Mesodermal cell (in vitro differentiated cells): ENCODE measurements at regions not wholly inside any gene's neighbourhood (a gene's known extent, or its start where the extent isn't known, plus 50 kb on each side); places are given as distances from the start of the nearest gene placed in this dataset.

Source experiments
- H3K27ac ChIP-seq: 2 replicates; pipeline ENCODE4 v1.7.0; 2013; ENCODE audit warnings: mild to moderate bottlenecking, low read depth, low read length, moderate library complexity; ENCODE audit not compliant: severe bottlenecking
- H3K36me3 ChIP-seq: 2 replicates; pipeline ENCODE4 v1.7.1; 2013; ENCODE audit warnings: mild to moderate bottlenecking, low read length, moderate library complexity; ENCODE audit not compliant: control insufficient read depth, insufficient read depth
- H3K4me1 ChIP-seq: one replicate; pipeline ENCODE4 v1.7.1; 2013; ENCODE audit warnings: mild to moderate bottlenecking, low read length; ENCODE audit not compliant: insufficient read depth, control insufficient read depth, poor library complexity, severe bottlenecking
- H3K4me3 ChIP-seq: 2 replicates; pipeline ENCODE4 v1.7.0; 2013; ENCODE audit warnings: low read length, control low read depth, mild to moderate bottlenecking; ENCODE audit not compliant: insufficient read depth, poor library complexity, severe bottlenecking; ENCODE audit errors: extremely low read depth
- H3K9me3 ChIP-seq: 2 replicates; pipeline ENCODE4 v1.7.1; 2013; ENCODE audit warnings: mild to moderate bottlenecking, low read length, moderate library complexity; ENCODE audit not compliant: control insufficient read depth
- WGBS, 2 experiments: methylation state at CpG; one replicate each; pipeline ENCODE4 v1.1.5; 2013; ENCODE audit warnings: missing lambda C conversion rate in 2 of 2; ENCODE audit not compliant: insufficient coverage in 2 of 2; 5-methylcytosine and 5-hydroxymethylcytosine counted together

GRCh38 chr4:125140966-125141495 is 173.7 kb upstream of the FAT4 start:
- no peaks in the 10 kb centered on the region for H3K9me3 ChIP-seq

GRCh38 chr4:125135652-125136051 is 179.1 kb upstream of the FAT4 start:
- Histone ChIP-seq H3K36me3 (no peaks in the 10 kb centered on the region), H3K4me3 (no peak overlapping the region), H3K4me1 (no peaks in the 10 kb centered on the region), H3K9me3 (no peaks in the 10 kb centered on the region), H3K27ac (no peak overlapping the region)
- 60% methylated on average over 2 of the region's 2 CpGs; no CpG with 5 or more reads in 1 of the 2 experiments for WGBS, 2 experiments

More at GRCh38 chr4:125140966-125141495, 173.7 kb upstream of the FAT4 start:
- no peak overlapping the region for H3K4me3 ChIP-seq
- no peaks in the 10 kb centered on the region for H3K36me3 ChIP-seq
- peaks cover 3% of the 10 kb centered on the region for H3K4me1 ChIP-seq
- no peak overlapping the region for H3K27ac ChIP-seq
- 50 to 51% methylated on average over 1 to 2 of the region's 4 CpGs for WGBS, 2 experiments

- no CpG with 5 or more reads among the region's 2 CpGs for WGBS, 2 experiments
- Histone ChIP-seq H3K36me3 (no peaks in the 10 kb centered on the region), H3K4me1 (no peaks in the 10 kb centered on the region), H3K9me3 (no peaks in the 10 kb centered on the region), H3K4me3 (no peak overlapping the region), H3K27ac (no peak overlapping the region)
Observed at GRCh38 chr4:125132729-125133128, 182.0 kb upstream of the FAT4 start.

- Histone ChIP-seq H3K4me3 (no peak overlapping the region), H3K9me3 (no peaks in the 10 kb centered on the region), H3K4me1 (no peaks in the 10 kb centered on the region), H3K36me3 (no peaks in the 10 kb centered on the region), H3K27ac (no peak overlapping the region)
- 90 to 100% methylated on average over 1 to 2 of the region's 2 CpGs for WGBS, 2 experiments
Observed at GRCh38 chr4:125131891-125132680, 182.7 kb upstream of the FAT4 start.

- Histone ChIP-seq H3K36me3 (no peaks in the 10 kb centered on the region), H3K9me3 (no peaks in the 10 kb centered on the region), H3K27ac (no peak overlapping the region), H3K4me1 (peaks cover 4% of the 10 kb centered on the region), H3K4me3 (no peak overlapping the region)
- 66 to 85% methylated on average over 2 of the region's 3 CpGs for WGBS, 2 experiments
Observed at GRCh38 chr4:125125276-125125675, 189.5 kb upstream of the FAT4 start.

- Histone ChIP-seq H3K4me3 (no peak overlapping the region), H3K36me3 (no peaks in the 10 kb centered on the region), H3K27ac (no peak overlapping the region), H3K4me1 (peaks cover 4% of the 10 kb centered on the region), H3K9me3 (no peaks in the 10 kb centered on the region)
- no CpG with 5 or more reads among the region's 3 CpGs for WGBS, 2 experiments
Observed at GRCh38 chr4:125123570-125124109, 191.1 kb upstream of the FAT4 start.

GRCh38 chr4:125121581-125121980 is 193.2 kb upstream of the FAT4 start:
- H3K9me3 ChIP-seq, result no peaks in the 10 kb centered on the region
- H3K27ac ChIP-seq, result no peak overlapping the region
- no peaks in the 10 kb centered on the region for H3K36me3 ChIP-seq
- H3K4me1 ChIP-seq, result peaks cover 4% of the 10 kb centered on the region
- H3K4me3 ChIP-seq, result no peak overlapping the region

GRCh38 chr4:125116431-125116830 is 198.3 kb upstream of the FAT4 start:
- Histone ChIP-seq H3K4me3 (no peak overlapping the region), H3K36me3 (no peaks in the 10 kb centered on the region), H3K4me1 (no peaks in the 10 kb centered on the region), H3K27ac (no peak overlapping the region), H3K9me3 (no peaks in the 10 kb centered on the region)
- no CpG with 5 or more reads among the region's 1 CpG for WGBS, 2 experiments

GRCh38 chr4:125115941-125116340 is 198.8 kb upstream of the FAT4 start:
- H3K27ac ChIP-seq, result no peak overlapping the region
- 33% methylated on average over 1 of the region's 5 CpGs; no CpG with 5 or more reads in 1 of the 2 experiments for WGBS, 2 experiments
- H3K9me3 ChIP-seq, result no peaks in the 10 kb centered on the region
- H3K4me3 ChIP-seq, result no peak overlapping the region
- no peaks in the 10 kb centered on the region for H3K4me1 ChIP-seq
- H3K36me3 ChIP-seq, result no peaks in the 10 kb centered on the region

GRCh38 chr4:125115476-125115875 is 199.3 kb upstream of the FAT4 start:
- Histone ChIP-seq H3K36me3 (no peaks in the 10 kb centered on the region), H3K4me3 (no peak overlapping the region), H3K9me3 (no peaks in the 10 kb centered on the region), H3K27ac (no peak overlapping the region), H3K4me1 (no peaks in the 10 kb centered on the region)
- 80% methylated on average over 1 of the region's 1 CpG; no CpG with 5 or more reads in 1 of the 2 experiments for WGBS, 2 experiments

GRCh38 chr4:125112536-125112935 is 202.2 kb upstream of the FAT4 start:
- no CpG with 5 or more reads among the region's 3 CpGs for WGBS, 2 experiments
- H3K27ac ChIP-seq, result no peak overlapping the region
- H3K9me3 ChIP-seq, result no peaks in the 10 kb centered on the region

More at GRCh38 chr4:125112536-125112935, 202.2 kb upstream of the FAT4 start:
- H3K4me3 ChIP-seq, result no peak overlapping the region
- H3K4me1 ChIP-seq, result no peaks in the 10 kb centered on the region
- H3K36me3 ChIP-seq, result no peaks in the 10 kb centered on the region
